GM12878 (cell line): ENCODE measurements at regions not wholly inside any gene's neighbourhood (a gene's known extent, or its start where the extent isn't known, plus 50 kb on each side); places are given as distances from the start of the nearest gene placed in this dataset.

Experiments
- ATAC-seq: fragments of 200-7000 bp; cut with Tn5 transposase; 3 replicates; pipeline ENCODE4 v1.9.1; 2020; ENCODE audit warnings: mild to moderate bottlenecking, moderate library complexity
- BruUV-seq: library from RNA; stranded (reverse); fragments of 400-500 nt; replicated peaks from 2 replicates; lab custom pipeline; 2021; lab: Mats Ljungman, UMichigan
- CTCF ChIA-PET: fragments of 300-600 bp; sonication (Branson Sonifier 250); formaldehyde crosslinking; extraction: SDS; loops from one replicate; lab custom pipeline; 2021; ENCODE audit warnings: inconsistent platforms; lab: Yijun Ruan, JAX
- POLR2A ChIA-PET: fragments of 350-600 bp; formaldehyde crosslinking; extraction: SDS; loops from one replicate; lab custom pipeline; 2021; ENCODE audit warnings: inconsistent platforms; lab: Charles Lee
- RAD21 ChIA-PET: fragments of 300-600 bp; sonication (Branson Sonifier 250); formaldehyde crosslinking; loops from one replicate; lab custom pipeline; 2023; ENCODE audit warnings: antibody characterized with exemption; ENCODE audit not compliant: unreplicated experiment; lab: Charles Lee
- SMC1A ChIA-PET: fragments of 300-600 bp; sonication (Branson Sonifier 250); formaldehyde crosslinking; loops from one replicate; lab custom pipeline; 2023; ENCODE audit not compliant: unreplicated experiment, uncharacterized antibody; lab: Charles Lee
- DNase-seq: peaks from one replicate; pipeline ENCODE4 v3.0.0-alpha.2; 2011; ENCODE audit warnings: low read depth, low spot score
- FAIRE-seq: peaks from 3 replicates; lab custom pipeline; 2011; peaks lifted over from hg19 to GRCh38; lab: Jason Lieb, UNC
- H2AFZ ChIP-seq: 2 replicates; pipeline ENCODE4 v1.6.0; 2011; ENCODE audit warnings: low read depth, low read length, control low read depth; ENCODE audit not compliant: control insufficient read depth
- H3K27ac ChIP-seq: 2 replicates; pipeline ENCODE4 v1.5.1; 2011; ENCODE audit warnings: control low read depth; ENCODE audit not compliant: control insufficient read depth, insufficient read depth
- H3K27me3 ChIP-seq, 2 experiments: replicated peaks in 1 of 2; 2 replicates each; pipeline versions ENCODE4 v1.6.0 to v1.6.1; 2011; ENCODE audit warnings: low read length in 1 of 2; ENCODE audit not compliant: control insufficient read depth in 2 of 2, insufficient read depth in 2 of 2
- H3K36me3 ChIP-seq, 2 experiments: 2 replicates each; pipeline ENCODE4 v1.5.1; 2011; ENCODE audit warnings: low read length in 1 of 2; ENCODE audit not compliant: control insufficient read depth in 2 of 2, insufficient read depth in 2 of 2
- H3K4me1 ChIP-seq: 2 replicates; pipeline ENCODE4 v1.6.1; 2011; ENCODE audit warnings: mild to moderate bottlenecking, low read length, moderate library complexity, mixed read lengths; ENCODE audit not compliant: control insufficient read depth, insufficient read depth
- H3K4me2 ChIP-seq: 2 replicates; pipeline ENCODE4 v1.6.0; 2011; ENCODE audit warnings: control low read depth; ENCODE audit not compliant: control insufficient read depth, insufficient read depth
- H3K4me3 ChIP-seq: fragments of 200-600 bp; sonication (generic); 2 replicates; pipeline ENCODE4 v1.5.1; 2016
- H3K79me2 ChIP-seq: 2 replicates; pipeline ENCODE4 v1.6.0; 2011; ENCODE audit warnings: low read length; ENCODE audit not compliant: control insufficient read depth, insufficient read depth
- H3K9ac ChIP-seq: 2 replicates; pipeline ENCODE4 v1.8.0; 2011; ENCODE audit warnings: low read length, control low read depth, mixed read lengths; ENCODE audit not compliant: control insufficient read depth, insufficient read depth
- H3K9me3 ChIP-seq: replicated peaks from 3 replicates; pipeline ENCODE4 v1.5.1; 2011; ENCODE audit warnings: mild to moderate bottlenecking, low read length; ENCODE audit not compliant: control insufficient read depth, insufficient read depth
- H4K20me1 ChIP-seq: 2 replicates; pipeline ENCODE4 v1.6.0; 2011; ENCODE audit not compliant: control insufficient read depth, insufficient read depth
- GATAD2B ChIP-seq: fragments of 450-650 bp; conservative IDR thresholded peaks from 2 replicates; pipeline ENCODE4 v1.6.1; 2017; ENCODE audit warnings: low read depth, mild to moderate bottlenecking, moderate library complexity
- HDAC2 ChIP-seq: fragments of 200-600 bp; sonication (generic); IDR thresholded peaks from 2 replicates; pipeline ENCODE4 v1.6.1; 2017
- HDGF ChIP-seq: fragments of 450-650 bp; IDR thresholded peaks from 2 replicates; pipeline ENCODE4 v1.6.1; 2016; ENCODE audit warnings: antibody characterized with exemption
- MEF2A ChIP-seq: IDR thresholded peaks from 2 replicates; pipeline ENCODE4 v1.6.1; 2011; ENCODE audit warnings: low read depth, mild to moderate bottlenecking, low read length, moderate library complexity; ENCODE audit not compliant: insufficient read depth
- POU2F2 ChIP-seq: IDR thresholded peaks from 3 replicates; pipeline ENCODE4 v1.6.1; 2011; ENCODE audit warnings: low read depth, mild to moderate bottlenecking, low read length, borderline replicate concordance
- RAD51 ChIP-seq: fragments of 450-650 bp; IDR thresholded peaks from 2 replicates; pipeline ENCODE4 v1.6.1; 2016; ENCODE audit warnings: moderate library complexity, mild to moderate bottlenecking, inconsistent platforms
- SP1 ChIP-seq: IDR thresholded peaks from one replicate; pipeline ENCODE4 v1.6.1; 2011; ENCODE audit warnings: low read depth, low read length
- STAT1 ChIP-seq: fragments of 450-650 bp; conservative IDR thresholded peaks from 2 replicates; pipeline ENCODE4 v1.6.1; 2014; ENCODE audit warnings: antibody characterized with exemption, mild to moderate bottlenecking
- TAF1 ChIP-seq: IDR thresholded peaks from 2 replicates; pipeline ENCODE4 v1.6.1; 2011; ENCODE audit warnings: mild to moderate bottlenecking, low read depth, low read length, borderline replicate concordance
- WGBS: methylation state at CpG from one replicate; pipeline ENCODE4 v1.1.6; 2016; ENCODE audit warnings: low lambda C conversion rate; ENCODE audit not compliant: insufficient replicate concordance, insufficient coverage; ENCODE audit errors: missing lambda C conversion rate; 5-methylcytosine and 5-hydroxymethylcytosine counted together
- in situ Hi-C: fragments of 300-500 bp; cut with MboI; formaldehyde crosslinking; loops from 9 replicates; pipeline ENCODE4 v1.14.3; 2018; ENCODE audit warnings: mixed read lengths
- intact Hi-C: fragments of 100-400 bp; cut with micrococcal nuclease; formaldehyde crosslinking; loops from one replicate; pipeline ENCODE4 v1.14.2; 2022; ENCODE audit not compliant: unreplicated experiment
- TF ChIP-seq, protein P1 (sequence below): IDR thresholded peaks from 2 replicates; pipeline ENCODE4 v1.6.1; 2011; ENCODE audit warnings: low read depth, low read length, improper control_type of control experiment, borderline replicate concordance
- TF ChIP-seq, protein P2 (sequence below): fragments of 450-650 bp; conservative IDR thresholded peaks from 2 replicates; pipeline ENCODE4 v1.6.1; 2017; ENCODE audit warnings: mild to moderate bottlenecking, moderate library complexity
- TF ChIP-seq, protein P3 (sequence below): fragments of 450-650 bp; IDR thresholded peaks from 2 replicates; pipeline ENCODE4 v1.6.1; 2017; ENCODE audit warnings: antibody characterized with exemption, mild to moderate bottlenecking, moderate library complexity

DNA sequence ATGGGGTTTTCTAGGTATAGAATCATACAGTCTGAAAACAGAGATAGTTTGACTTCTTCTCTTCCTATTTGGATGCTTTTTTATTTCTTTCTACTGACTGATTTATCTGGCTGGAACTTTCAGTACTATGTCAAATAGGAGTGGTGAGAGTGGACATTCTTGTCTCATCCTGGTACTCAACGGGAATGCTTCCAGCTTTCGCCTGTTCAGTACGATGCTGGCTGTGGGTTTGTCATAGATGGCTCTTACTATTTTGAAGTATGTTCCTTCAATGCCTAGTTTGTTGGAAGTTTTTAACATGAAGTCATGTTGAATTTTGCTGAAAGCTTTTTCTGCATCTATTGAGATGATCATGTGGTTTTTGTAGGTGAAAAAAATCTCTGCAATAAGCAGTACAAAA, 730.4 kb downstream of the PLCL1 start:
- CTCF ChIA-PET = interaction anchor here (0.5 kb wide), 1 partner anchor 1649 kb away, joined by 3 read pairs; no protein-coding TSS in a partner anchor
- no peak for FAIRE-seq
- TF ChIP-seq, protein P1, sequence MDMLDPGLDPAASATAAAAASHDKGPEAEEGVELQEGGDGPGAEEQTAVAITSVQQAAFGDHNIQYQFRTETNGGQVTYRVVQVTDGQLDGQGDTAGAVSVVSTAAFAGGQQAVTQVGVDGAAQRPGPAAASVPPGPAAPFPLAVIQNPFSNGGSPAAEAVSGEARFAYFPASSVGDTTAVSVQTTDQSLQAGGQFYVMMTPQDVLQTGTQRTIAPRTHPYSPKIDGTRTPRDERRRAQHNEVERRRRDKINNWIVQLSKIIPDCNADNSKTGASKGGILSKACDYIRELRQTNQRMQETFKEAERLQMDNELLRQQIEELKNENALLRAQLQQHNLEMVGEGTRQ = no peak
- no peak for TF ChIP-seq MEF2A
- TF ChIP-seq, all 136 proteins: peak for 0
- Histone ChIP-seq H3K79me2 (no peaks in the 10 kb centered on the region), H3K27me3 (no peaks in the 10 kb centered on the region), H3K9ac (no peak overlapping the region), H4K20me1 (no peaks in the 10 kb centered on the region), H3K36me3 (no peaks in the 10 kb centered on the region), H3K4me2 (no peak overlapping the region), H3K4me3 (no peak overlapping the region), H2AFZ (no peak overlapping the region), H3K27ac (no peak overlapping the region), H3K9me3 (no peaks in the 10 kb centered on the region), H3K4me1 (no peaks in the 10 kb centered on the region)
- BruUV-seq = no TSS peak
- in situ Hi-C loops = no loop called here
- ChIA-PET SMC1A (interaction anchor here (1.2 kb wide), 1 partner anchor 13 kb away, joined by 3 read pairs; no protein-coding TSS in a partner anchor), POLR2A (no interaction called here), RAD21 (no interaction called here)
- 92% methylated on average over 3 of the region's 3 CpGs for WGBS
- intact Hi-C loops = no loop called here
- no peak for ATAC-seq
- no peak for DNase-seq

DNA sequence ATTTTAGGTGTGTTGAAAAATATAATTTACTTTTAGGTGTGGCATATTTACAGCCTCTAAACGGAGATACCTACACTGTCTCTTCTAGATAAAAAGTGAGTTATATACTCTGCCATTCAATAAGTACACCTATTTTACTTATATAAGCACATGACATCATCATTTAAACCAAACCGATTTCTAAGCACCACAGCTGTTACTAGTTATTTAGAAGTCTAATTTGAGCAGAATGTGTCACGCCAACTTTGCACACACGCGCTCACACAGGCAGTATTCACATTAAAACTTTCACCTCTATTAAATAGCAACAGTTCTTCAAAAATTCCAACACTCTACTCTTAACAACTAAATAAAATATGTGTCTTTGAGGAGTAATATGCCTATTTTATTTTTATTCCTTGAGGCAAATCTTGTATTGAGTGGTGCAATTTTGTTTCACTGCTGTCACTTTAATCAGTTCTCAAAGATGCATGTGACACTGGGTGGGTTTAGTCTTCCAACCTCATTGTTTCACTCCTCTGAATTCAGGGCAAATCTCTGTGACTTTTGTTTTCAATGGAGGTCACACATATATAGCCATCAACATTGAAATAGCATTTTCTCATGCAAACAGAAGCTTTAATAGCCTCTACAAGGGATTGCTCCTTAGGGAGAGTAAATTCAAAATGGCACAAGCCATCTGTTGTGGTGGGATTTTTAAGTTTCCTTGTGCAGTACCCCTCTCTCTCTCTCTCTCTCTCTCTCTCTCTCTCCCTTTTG, 721.0 kb downstream of the PLCL1 start:
- no TSS peak for BruUV-seq
- no peak for TF ChIP-seq HDAC2
- TF ChIP-seq HDGF = no peak
- TF ChIP-seq SP1 = no peak
- TF ChIP-seq TAF1 = no peak
- TF ChIP-seq POU2F2 = no peak
- TF ChIP-seq GATAD2B = no peak
- TF ChIP-seq, protein P2, sequence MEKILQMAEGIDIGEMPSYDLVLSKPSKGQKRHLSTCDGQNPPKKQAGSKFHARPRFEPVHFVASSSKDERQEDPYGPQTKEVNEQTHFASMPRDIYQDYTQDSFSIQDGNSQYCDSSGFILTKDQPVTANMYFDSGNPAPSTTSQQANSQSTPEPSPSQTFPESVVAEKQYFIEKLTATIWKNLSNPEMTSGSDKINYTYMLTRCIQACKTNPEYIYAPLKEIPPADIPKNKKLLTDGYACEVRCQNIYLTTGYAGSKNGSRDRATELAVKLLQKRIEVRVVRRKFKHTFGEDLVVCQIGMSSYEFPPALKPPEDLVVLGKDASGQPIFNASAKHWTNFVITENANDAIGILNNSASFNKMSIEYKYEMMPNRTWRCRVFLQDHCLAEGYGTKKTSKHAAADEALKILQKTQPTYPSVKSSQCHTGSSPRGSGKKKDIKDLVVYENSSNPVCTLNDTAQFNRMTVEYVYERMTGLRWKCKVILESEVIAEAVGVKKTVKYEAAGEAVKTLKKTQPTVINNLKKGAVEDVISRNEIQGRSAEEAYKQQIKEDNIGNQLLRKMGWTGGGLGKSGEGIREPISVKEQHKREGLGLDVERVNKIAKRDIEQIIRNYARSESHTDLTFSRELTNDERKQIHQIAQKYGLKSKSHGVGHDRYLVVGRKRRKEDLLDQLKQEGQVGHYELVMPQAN = no peak
- TF ChIP-seq, protein P3, sequence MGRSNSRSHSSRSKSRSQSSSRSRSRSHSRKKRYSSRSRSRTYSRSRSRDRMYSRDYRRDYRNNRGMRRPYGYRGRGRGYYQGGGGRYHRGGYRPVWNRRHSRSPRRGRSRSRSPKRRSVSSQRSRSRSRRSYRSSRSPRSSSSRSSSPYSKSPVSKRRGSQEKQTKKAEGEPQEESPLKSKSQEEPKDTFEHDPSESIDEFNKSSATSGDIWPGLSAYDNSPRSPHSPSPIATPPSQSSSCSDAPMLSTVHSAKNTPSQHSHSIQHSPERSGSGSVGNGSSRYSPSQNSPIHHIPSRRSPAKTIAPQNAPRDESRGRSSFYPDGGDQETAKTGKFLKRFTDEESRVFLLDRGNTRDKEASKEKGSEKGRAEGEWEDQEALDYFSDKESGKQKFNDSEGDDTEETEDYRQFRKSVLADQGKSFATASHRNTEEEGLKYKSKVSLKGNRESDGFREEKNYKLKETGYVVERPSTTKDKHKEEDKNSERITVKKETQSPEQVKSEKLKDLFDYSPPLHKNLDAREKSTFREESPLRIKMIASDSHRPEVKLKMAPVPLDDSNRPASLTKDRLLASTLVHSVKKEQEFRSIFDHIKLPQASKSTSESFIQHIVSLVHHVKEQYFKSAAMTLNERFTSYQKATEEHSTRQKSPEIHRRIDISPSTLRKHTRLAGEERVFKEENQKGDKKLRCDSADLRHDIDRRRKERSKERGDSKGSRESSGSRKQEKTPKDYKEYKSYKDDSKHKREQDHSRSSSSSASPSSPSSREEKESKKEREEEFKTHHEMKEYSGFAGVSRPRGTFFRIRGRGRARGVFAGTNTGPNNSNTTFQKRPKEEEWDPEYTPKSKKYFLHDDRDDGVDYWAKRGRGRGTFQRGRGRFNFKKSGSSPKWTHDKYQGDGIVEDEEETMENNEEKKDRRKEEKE = no peak
- TF ChIP-seq RAD51 = no peak
- TF ChIP-seq STAT1 = no peak

More for the DNA sequence above, 721.0 kb downstream of the PLCL1 start:
- no peak overlapping the region for H3K4me3 ChIP-seq
- 50% methylated on average over 5 of the region's 5 CpGs for WGBS
- FAIRE-seq (no peak), DNase-seq (no peak), ATAC-seq (no peak)
- no peaks in the 10 kb centered on the region for H3K27me3 ChIP-seq
- H3K27ac ChIP-seq = no peak overlapping the region
- H3K4me2 ChIP-seq = no peak overlapping the region
- intact Hi-C loops = no loop called here
- in situ Hi-C loops = no loop called here
- CTCF ChIA-PET = interaction anchor here (1.5 kb wide), 1 partner anchor 10 kb away, joined by 3 read pairs; no protein-coding TSS in a partner anchor
- POLR2A ChIA-PET = no interaction called here
- H3K4me1 ChIP-seq = no peaks in the 10 kb centered on the region
- SMC1A ChIA-PET = no interaction called here
- H3K79me2 ChIP-seq = no peaks in the 10 kb centered on the region
- no peak overlapping the region for H2AFZ ChIP-seq
- H3K9ac ChIP-seq = no peak overlapping the region
- H4K20me1 ChIP-seq = no peaks in the 10 kb centered on the region
- H3K9me3 ChIP-seq = no peaks in the 10 kb centered on the region
- no peaks in the 10 kb centered on the region for H3K36me3 ChIP-seq
- RAD21 ChIA-PET = no interaction called here
